ENCODE measurements at regions not wholly inside any gene's neighbourhood (a gene's known extent, or its start where the extent isn't known, plus 50 kb on each side); places are given as distances from the start of the nearest gene placed in this dataset.

DNA sequence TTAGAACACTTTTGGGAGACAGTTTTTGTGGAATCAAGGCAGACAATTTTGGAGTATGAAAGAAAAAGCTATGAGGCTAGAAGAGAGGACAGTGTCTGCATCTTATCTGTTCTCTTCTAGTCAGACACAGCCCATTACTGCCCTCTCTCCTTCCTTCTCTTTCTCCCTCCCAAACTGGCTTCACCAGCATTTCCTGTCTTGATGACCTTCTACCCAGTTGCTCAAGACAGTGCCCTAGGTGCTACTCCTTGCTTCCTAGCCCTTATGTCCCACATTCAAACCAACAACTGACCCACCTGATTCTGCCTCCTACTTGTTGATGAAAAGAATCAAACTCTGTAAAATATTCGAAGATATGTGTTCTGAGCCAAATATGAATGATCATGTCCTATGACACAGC is 116.4 kb upstream of the RIPOR2 start:
- no peak for TF ChIP-seq PAX5 (IDR thresholded peaks at IDR 0.05; ENCODE audit: insufficient read depth, low read length, severe bottlenecking)
- TF ChIP-seq POLR2A (IDR thresholded peaks at IDR 0.05; ENCODE audit: low read depth, low read length) = no peak
- no peak for TF ChIP-seq POLR2AphosphoS5 (IDR thresholded peaks at IDR 0.05; ENCODE audit: low read depth, low read length)
